Peyer's patch (tissue), 4 donors: ENCODE measurements at regions not wholly inside any gene's neighbourhood (a gene's known extent, or its start where the extent isn't known, plus 50 kb on each side); places are given as distances from the start of the nearest gene placed in this dataset.

ENCODE experiments used
- POLR2A ChIP-seq, 2 donors: fragments of 450-650 bp; IDR thresholded peaks; one replicate each; pipeline ENCODE4 v1.5.1; 2017; ENCODE audit warnings: antibody characterized with exemption in 2 of 2, mild to moderate bottlenecking in 2 of 2, moderate library complexity in 2 of 2
- TF ChIP-seq, protein P1 (sequence below), 6 experiments: fragments of 450-650 bp in 4 of 6; fragments of 200-600 bp in 2 of 6; sonication (generic) in 1 of 6; IDR thresholded peaks; one replicate each; pipeline ENCODE4 v1.5.1; 2017 to 2019; ENCODE audit warnings: antibody characterized with exemption in 6 of 6, mild to moderate bottlenecking in 3 of 6, moderate library complexity in 1 of 6

GRCh38 chr11:86741484-86741835, 58.9 kb upstream of the PRSS23 start:
- TF ChIP-seq, protein P1, sequence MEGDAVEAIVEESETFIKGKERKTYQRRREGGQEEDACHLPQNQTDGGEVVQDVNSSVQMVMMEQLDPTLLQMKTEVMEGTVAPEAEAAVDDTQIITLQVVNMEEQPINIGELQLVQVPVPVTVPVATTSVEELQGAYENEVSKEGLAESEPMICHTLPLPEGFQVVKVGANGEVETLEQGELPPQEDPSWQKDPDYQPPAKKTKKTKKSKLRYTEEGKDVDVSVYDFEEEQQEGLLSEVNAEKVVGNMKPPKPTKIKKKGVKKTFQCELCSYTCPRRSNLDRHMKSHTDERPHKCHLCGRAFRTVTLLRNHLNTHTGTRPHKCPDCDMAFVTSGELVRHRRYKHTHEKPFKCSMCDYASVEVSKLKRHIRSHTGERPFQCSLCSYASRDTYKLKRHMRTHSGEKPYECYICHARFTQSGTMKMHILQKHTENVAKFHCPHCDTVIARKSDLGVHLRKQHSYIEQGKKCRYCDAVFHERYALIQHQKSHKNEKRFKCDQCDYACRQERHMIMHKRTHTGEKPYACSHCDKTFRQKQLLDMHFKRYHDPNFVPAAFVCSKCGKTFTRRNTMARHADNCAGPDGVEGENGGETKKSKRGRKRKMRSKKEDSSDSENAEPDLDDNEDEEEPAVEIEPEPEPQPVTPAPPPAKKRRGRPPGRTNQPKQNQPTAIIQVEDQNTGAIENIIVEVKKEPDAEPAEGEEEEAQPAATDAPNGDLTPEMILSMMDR (IDR thresholded peaks at IDR 0.05) = no peak
- no peak for TF ChIP-seq POLR2A (IDR thresholded peaks at IDR 0.05)
